Brain microvascular endothelial cell (primary cell): ENCODE measurements at regions not wholly inside any gene's neighbourhood (a gene's known extent, or its start where the extent isn't known, plus 50 kb on each side); places are given as distances from the start of the nearest gene placed in this dataset.

Experiments
- DNase-seq: peaks from one replicate; pipeline ENCODE4 v3.0.0-alpha.2; 2020
- H3K27ac ChIP-seq: fragments of 250-450 bp; sonication (Bioruptor Pico); 2 replicates; pipeline ENCODE4 v1.5.1; 2020; ENCODE audit warnings: mild to moderate bottlenecking, moderate library complexity
- H3K27me3 ChIP-seq: fragments of 250-450 bp; sonication (Bioruptor Pico); replicated peaks from 2 replicates; pipeline ENCODE4 v1.5.1; 2020; ENCODE audit warnings: mild to moderate bottlenecking
- H3K36me3 ChIP-seq: fragments of 250-450 bp; sonication (Bioruptor Pico); replicated peaks from 2 replicates; pipeline ENCODE4 v1.5.1; 2020; ENCODE audit warnings: mild to moderate bottlenecking
- H3K4me3 ChIP-seq: 2 replicates; pipeline ENCODE4 v1.5.1; 2011; ENCODE audit warnings: low read depth, mild to moderate bottlenecking, control low read depth, low read length, moderate library complexity
- CTCF ChIP-seq: IDR thresholded peaks from 2 replicates; pipeline ENCODE4 v1.5.1; 2011; ENCODE audit warnings: low read depth, mild to moderate bottlenecking, moderate library complexity, low read length, control low read depth, inconsistent platforms; ENCODE audit errors: missing control alignments
- in situ Hi-C: cut with HindIII; loops from 2 replicates; pipeline ENCODE4 v1.10.0; 2017; ENCODE audit warnings: low sequenced_read_pairs, low pct_ligation_motif_present

GRCh38 chr2:5959836-5960820 is 267.9 kb downstream of the SOX11 start:
- Histone ChIP-seq H3K36me3 (no peaks in the 10 kb centered on the region), H3K27me3 (no peaks in the 10 kb centered on the region), H3K27ac (no peak overlapping the region), H3K4me3 (no peak overlapping the region)
- no peak for TF ChIP-seq CTCF
- in situ Hi-C loops: no loop called here
- no peak for DNase-seq

- no peaks in the 10 kb centered on the region for H3K36me3 ChIP-seq
- no peak for DNase-seq
- TF ChIP-seq CTCF: no peak
- no peaks in the 10 kb centered on the region for H3K27me3 ChIP-seq
- H3K27ac ChIP-seq: no peak overlapping the region
- no peak overlapping the region for H3K4me3 ChIP-seq
- in situ Hi-C loops: no loop called here
These were observed 275.3 kb downstream of the SOX11 start for GRCh38 chr2:5967506-5967905.

- no peak for DNase-seq
- no peak overlapping the region for H3K27ac ChIP-seq
- no peak overlapping the region for H3K4me3 ChIP-seq
- H3K36me3 ChIP-seq: no peaks in the 10 kb centered on the region
- in situ Hi-C loops: no loop called here
- TF ChIP-seq CTCF: no peak
- H3K27me3 ChIP-seq: no peaks in the 10 kb centered on the region
These were observed 277.1 kb downstream of the SOX11 start for GRCh38 chr2:5969303-5969702.

GRCh38 chr2:5970347-5970746 is 278.2 kb downstream of the SOX11 start:
- in situ Hi-C loops: no loop called here
- Histone ChIP-seq H3K4me3 (no peak overlapping the region), H3K36me3 (no peaks in the 10 kb centered on the region), H3K27ac (no peak overlapping the region), H3K27me3 (no peaks in the 10 kb centered on the region)
- no peak for DNase-seq
- no peak for TF ChIP-seq CTCF

GRCh38 chr2:5974477-5974876 is 282.3 kb downstream of the SOX11 start:
- no peak overlapping the region for H3K27ac ChIP-seq
- no peaks in the 10 kb centered on the region for H3K36me3 ChIP-seq
- in situ Hi-C loops: no loop called here
- no peaks in the 10 kb centered on the region for H3K27me3 ChIP-seq
- no peak for TF ChIP-seq CTCF
- no peak overlapping the region for H3K4me3 ChIP-seq
- no peak for DNase-seq

GRCh38 chr2:5975401-5975800 is 283.2 kb downstream of the SOX11 start:
- Histone ChIP-seq H3K36me3 (no peaks in the 10 kb centered on the region), H3K27ac (no peak overlapping the region), H3K27me3 (no peaks in the 10 kb centered on the region), H3K4me3 (no peak overlapping the region)
- DNase-seq: no peak
- in situ Hi-C loops: no loop called here
- no peak for TF ChIP-seq CTCF
